NCI-H748 treated with DMSO at 0.1 percent for 48 hours (cell line): ENCODE measurements at regions not wholly inside any gene's neighbourhood (a gene's known extent, or its start where the extent isn't known, plus 50 kb on each side); places are given as distances from the start of the nearest gene placed in this dataset.
"Not testable (repeated sequence)": the region's sequence is repeated elsewhere in the genome, so short reads cannot be mapped to it uniquely, and the experiment has no call there.

ENCODE experiments used
- DNase-seq: peaks from one replicate; lab custom pipeline; 2025; lab: John Stamatoyannopoulos, UW

DNA sequence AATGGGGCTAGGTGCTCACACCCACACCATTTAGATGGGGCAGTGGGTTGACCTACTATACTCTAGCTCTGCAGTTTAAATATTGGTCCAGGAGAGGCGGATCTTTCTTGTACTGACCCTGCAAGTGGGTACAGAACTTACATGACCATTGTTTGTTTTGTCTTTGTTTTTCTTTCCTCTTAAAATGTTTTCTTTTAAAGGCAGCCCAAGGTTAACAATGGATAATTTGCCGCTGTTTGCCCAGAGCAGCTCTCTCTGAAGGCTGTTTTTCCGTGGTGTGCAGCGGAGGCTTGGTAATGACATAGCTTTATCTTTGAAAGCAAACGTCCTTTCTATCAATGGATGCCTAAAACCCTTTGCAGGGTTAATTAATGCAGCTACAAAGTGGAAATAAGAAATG lies 133.3 kb upstream of the MEX3C start:
- peak; percentile 83 for DNase-seq

DNA sequence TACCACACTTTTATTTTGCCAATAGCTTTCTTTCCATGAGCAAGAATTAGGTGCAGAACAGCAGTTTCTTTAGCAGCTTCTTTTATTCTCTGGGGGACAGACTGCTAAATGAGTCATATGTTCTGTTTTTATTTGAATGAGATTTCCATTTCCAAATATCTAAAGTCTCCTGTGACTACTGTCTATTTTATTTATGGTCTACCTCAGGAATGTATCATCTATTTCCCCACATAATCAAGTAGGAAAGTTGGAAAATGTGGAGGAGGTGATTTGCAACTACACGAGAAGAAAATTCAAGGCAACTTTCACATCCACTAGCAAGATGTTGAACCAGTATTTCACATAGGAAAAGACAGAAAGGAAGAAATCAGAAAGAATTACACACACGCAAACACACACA lies 139.9 kb upstream of the MEX3C start:
- no peak for DNase-seq

DNA sequence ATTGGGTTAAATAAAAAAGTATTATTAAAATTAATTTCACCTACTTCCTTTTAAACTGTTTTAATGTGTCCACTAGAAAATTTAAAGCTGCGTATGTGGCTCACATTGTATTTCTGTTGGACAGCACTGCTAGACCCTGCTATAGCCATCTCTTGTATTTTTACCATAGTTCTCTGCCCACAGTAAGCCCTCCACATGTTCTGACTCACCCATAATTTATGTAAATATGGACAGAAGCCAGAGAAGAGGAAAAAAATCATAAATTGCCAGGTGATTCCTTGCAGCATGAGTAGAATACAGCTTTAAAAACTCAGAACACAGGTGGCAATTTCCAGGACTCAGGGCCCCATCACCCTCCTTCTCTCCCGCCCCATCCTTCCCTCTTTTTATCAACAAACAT lies 142.4 kb upstream of the MEX3C start:
- no peak for DNase-seq

DNA sequence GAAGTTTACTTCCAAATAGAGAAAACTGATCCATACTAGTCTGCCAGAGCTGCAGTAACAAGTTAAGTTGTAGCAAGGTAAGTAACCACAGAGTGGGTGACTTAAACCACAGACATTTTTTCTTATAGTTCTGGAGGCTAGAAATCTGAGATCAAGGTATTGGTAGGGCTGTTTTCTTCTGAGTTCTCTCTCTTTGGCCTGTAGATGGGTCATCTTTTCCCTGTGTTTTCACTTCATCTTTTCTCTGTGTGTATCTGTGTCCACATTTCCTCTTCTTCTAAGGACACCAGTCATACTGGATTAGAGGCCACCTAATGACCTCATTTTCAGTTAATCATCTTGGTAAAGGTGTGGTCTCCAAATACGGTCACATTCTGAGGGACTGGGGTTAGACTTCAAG lies 142.9 kb upstream of the MEX3C start:
- DNase-seq: no peak

DNA sequence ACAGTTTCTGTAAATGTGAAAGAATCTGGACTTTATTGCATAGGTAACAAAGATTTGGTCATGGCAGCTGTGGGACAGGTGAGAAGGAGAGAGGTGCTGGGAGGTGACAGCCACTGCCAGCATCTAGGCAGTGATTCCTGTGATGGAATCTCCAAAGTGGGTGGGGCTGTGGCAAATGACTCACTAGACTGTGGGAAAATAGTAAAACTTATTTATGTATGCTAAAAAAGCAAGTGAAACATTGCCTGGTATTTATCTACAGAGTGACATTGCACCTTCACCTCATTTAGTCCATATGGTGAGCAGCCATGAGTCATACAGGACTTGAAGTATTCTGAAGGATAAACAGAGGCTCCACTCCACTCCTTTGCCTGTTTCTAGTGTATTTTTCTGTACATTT lies 145.3 kb upstream of the MEX3C start:
- no peak for DNase-seq

DNA sequence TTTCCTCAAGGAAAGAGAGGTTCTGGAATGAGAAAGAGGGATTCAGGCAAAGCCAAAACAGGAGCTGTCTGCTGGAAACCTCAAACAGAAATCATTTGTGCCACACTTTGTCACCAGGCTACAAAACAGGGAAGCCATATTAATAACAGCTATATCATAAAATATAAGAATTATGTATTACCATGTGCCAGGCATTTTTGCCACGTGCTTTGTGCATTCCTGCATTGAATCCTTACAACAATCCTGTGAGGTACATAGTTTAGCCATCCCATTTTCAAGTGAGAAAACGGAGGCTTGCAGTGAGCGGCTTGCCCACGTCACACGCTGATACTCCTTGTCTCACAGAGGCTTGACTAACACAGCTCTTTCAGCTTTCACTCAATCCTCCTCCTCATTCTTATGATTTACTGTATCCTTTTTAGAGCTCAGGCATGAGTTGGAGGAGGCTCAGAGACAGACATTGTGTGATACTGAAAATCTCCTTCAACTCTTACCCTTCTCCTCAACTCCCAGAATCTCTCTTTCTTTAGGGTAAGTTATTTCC lies 148.4 kb upstream of the MEX3C start:
- no peak for DNase-seq

DNA sequence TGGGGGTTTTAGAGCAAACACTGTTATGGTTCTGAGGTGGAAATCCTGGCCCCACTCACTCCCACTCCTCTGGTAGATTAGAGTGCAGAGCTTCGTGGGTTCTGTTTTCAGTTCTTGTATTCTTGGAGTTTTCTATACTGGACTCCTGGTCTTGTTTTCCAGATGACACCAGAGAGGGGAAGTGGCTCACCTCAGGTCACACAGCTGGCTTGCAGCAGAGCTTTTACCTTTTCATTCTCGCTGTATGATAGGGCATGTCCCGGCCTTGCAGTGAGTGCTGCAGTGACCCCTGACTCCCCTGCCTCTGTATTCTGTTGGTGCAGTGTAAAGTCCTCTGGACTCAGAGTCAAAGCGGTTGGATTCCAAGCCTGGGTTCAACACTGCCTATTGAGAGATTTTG lies 148.9 kb upstream of the MEX3C start:
- no peak for DNase-seq

DNA sequence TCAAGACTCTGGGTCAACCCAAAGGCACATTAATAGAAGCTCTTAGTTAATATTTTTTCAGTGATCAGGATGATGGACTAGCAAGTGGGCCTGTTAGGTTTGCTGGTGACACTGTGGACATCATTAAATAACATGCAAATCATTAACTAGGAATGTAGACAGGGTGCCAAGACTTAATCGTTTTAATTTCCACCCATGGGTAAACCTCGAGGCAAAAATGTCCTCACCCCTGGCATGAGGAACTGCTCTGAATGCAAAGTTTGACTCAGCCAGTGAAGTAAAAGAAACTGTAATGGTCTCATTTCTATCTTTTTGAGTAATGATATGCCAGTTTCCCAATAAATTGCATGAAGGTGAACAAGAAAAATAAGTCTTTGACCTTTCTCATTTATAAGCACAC lies 152.6 kb upstream of the MEX3C start:
- no peak for DNase-seq

DNA sequence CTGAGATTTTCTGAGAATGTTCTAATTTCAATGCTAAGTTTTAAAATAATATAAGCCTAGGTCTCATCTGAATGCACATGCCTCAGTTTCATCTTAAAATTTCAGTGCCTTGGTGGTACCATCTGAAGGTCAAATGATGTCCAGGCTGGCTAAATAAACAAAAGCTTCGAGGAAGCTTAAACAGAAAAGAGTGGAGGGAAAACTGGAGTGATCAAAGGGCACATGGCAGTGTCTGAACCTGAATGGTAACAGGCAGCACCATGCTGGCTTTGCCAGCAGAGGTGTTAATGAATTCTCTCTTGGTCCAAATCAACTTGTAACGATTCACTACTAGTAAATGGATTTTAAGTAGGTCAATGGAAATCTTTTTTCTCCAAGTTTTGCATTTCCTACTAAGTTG lies 158.4 kb upstream of the MEX3C start:
- DNase-seq: no peak

DNA sequence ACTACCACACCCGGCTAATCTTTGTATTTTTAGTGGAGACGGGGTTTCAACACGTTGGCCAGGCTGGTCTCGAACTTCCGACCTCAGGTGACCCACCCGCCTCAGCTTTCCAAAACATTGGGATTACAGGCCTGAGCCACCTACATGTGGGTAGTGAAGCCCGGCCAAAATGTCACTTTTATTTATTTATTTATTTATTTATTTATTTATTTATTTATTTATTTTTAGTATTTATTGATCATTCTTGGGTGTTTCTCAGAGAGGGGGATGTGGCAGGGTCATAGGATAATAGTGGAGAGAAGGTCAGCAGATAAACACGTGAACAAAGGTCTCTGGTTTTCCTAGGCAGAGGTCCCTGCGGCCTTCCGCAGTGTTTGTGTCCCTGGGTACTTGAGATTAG lies 162.8 kb upstream of the MEX3C start:
- not testable (repeated sequence) for DNase-seq

DNA sequence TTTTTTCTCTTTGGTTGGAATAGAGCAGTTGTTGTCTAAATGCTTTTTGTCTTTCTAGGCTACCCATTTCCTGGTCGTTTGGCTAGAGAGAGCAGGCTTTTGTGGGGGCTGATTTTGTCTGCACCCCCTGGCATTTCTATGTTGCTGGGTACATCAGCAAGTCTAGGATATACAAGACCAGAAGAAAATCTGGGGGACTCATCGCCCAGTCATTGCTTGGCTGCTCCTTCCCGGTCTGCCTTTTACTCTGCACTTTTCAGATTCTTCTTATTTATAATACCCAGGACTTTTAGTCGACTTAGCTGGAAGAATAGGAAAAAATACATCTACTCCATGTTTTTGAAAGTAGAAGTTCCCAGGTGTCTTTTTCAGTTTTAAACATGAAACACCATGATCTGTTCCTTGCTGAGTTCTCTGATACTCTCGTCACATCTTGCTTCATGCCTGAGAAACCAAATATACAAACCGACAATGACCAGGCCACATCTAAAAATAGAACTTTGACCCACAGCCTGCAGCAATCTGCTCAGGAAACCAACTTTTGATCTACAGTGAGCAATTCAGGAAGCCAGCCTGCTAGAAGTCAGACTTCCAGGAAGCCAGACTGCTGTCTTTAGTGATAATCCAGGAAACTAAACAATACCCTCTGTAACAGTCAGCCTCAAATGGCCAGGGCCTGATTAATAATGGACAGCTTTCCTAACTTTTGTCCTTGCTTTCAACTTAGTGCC lies 163.8 kb upstream of the MEX3C start:
- DNase-seq: no peak

DNA sequence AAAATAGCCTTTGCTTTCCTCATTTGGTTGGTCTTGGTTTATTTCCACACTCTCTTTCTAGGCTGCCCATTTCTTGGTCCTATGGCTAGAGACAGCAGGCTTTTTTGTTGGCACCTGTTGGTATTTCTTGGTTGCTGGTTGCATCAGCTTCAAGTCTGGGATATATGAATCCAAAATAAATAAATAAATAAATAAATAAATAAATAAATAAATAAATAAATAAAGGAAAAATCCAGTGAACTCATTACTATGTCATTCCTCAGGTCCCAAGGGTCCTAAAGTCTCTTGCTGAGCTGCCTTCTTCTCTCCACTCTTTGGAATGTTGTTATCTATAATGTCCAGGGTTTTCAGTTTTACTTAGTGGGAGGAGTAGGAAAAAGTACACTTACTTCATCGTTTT lies 165.9 kb upstream of the MEX3C start:
- DNase-seq: no peak

DNA sequence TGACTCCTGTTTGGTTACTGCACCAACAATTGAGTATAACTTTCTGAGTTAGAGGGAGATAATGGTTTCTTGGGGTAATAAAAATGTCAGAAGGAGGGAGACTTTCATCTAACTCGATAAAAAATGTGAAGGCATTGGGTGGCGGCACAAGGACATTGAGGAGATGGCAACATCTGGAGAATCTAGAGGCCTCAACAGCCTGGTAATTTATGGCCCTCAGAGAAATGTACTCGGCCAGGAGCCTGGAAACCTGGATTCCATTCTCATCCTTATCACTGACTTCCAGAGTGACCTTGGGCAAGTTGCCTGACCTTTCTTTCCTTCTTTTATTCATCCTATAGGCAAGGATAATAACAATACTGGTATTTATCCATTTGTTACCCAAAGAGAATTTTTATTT lies 173.5 kb upstream of the MEX3C start:
- no peak for DNase-seq

DNA sequence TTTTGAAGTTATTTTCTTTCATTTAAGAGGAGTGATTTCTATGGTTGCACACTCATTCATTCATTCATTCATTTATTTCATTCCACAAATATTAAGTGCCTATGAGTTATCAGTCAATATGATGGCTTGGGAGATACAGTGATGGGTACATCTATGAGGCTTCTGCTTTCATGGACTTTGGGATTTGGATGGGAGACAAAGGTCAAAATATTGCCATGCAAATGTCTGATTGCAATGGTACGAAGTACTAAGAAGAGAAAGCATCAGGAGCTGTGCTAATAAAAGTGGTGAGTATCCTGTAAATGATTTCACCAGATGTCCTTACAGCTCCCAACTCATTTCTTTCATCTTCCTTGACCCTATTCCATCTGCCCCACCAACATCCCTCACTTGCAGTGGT lies 174.4 kb upstream of the MEX3C start:
- no peak for DNase-seq

DNA sequence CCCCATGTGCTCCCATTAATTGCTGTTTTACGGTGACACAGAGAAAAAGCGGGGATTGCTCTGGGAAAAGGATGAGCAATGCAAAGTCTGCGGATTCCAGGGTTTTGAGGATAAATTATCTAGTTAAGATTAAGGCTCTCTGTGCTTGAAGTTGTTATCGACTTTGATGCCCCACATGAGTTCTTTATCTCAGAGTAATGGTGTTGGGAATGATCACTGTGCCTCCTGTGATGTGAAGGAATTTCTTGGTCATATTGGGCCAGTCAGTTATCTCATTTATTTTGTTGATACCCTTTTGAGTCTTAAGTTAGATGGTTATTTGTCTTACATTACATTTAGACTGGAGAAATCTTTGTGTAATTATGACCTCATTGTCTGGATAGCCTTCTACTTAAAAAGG lies 184.6 kb upstream of the MEX3C start:
- no peak for DNase-seq

DNA sequence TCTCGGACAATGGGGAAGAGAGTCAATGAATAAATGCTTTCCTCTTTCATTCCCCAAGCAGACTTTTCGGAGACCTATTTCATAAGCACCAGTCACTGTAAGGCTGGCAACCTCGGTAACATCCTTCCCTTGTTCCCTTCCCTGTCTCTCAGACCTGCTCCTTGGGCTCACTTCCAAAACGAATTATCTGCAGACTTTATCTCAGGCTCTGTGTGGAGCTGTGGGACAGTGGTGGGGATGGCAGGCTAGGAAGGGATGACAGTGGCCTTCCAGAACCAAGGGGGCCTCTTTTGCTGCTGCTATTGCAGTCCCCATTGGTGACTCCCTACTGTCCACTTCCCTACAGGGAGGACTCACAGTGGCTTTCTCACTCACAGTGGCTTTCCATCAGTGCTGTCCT lies 185.6 kb upstream of the MEX3C start:
- no peak for DNase-seq

DNA sequence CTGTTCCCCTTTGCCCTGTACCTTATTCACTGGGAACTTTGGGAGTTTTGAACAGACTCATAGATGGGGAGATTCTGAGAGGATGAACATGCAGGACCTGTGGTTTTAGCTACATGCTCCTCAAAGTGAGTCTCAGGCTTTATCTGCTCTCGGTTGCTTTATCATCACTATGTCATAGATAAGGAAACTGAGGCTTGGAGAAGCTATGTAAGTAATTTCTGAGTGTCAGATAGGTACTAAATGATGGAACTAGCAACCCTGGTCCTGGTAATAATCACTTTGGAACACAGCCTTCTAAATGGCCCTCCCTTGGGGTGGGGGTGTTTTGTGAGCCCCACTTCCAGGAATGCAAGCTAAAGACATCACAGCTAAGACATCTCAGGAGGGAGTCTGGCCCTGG lies 186.2 kb upstream of the MEX3C start:
- DNase-seq: no peak

DNA sequence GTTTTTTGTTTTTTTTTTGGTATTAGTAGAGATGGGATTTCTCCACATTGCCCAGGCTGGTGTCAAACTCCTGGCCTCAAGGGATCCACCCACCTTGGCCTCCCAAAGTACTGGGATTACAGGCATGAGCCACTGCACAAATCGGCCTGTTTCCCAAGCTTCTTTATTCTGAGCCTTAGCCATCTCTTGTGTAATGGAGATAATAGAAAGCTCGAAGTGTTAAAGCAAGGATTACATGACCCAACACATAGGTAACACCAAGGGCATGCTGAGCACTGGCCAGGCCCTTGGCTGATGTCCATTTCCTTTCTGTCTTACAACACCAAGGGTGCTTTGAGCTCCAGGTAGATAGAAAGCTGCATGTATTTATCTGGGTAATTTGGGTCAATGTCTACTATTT lies 187.8 kb upstream of the MEX3C start:
- DNase-seq: no peak

DNA sequence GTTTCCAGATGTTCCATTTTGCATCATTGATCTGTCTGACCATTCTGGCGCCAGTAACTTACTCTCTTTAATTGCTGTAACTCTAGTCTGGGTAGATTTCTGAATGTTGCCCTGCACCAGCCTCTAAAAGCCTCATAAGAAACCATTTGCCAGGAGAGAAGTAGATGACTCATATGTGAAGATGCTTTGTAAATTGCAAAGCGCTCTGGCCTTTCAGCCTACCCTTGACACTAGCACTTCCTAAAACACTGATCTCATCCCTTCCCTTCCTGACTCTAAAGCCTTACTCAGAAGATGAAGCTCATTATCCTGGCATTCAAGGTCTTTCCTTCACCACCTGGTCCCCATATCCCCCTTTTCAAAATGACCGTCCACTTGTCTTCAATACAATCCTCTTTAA lies 193.2 kb upstream of the MEX3C start:
- DNase-seq: no peak

DNA sequence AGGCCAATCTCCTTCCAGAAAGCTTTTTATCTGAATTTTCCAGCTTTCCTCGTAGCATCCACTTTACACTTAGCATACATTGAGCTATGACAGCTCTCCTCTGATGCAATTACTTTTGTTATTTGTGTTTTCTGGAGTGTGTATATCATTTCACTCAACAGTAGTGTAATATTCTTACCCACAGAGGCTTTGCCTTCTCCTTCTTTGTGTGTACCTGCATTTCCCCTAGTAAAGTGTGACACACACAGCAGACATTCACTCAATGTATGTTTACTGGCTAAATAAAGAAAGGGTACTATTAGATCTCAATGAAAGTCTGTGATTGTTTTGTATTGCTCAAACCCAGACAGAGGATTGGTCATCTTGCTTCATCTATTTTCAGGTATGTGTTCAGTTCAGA lies 193.7 kb upstream of the MEX3C start:
- DNase-seq: no peak

DNA sequence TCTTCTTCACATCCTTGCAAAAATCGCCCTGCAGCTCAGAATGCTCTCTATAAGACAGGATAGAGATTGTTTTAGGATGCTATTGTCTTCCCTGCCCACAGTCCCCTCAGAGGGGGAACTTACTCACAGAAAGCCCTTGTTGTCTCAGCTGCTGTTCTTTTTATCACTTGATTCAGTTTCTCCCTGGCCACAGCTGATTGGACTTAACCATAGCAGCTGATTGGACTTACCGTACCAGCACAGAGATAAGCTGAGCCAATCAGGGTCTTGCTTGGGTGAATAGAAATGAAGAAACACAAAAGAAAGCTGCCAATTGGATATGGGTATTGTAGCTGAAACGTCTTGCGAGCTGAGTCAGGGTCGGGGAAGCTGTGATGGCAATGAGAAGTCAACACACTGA lies 194.2 kb upstream of the MEX3C start:
- no peak for DNase-seq

DNA sequence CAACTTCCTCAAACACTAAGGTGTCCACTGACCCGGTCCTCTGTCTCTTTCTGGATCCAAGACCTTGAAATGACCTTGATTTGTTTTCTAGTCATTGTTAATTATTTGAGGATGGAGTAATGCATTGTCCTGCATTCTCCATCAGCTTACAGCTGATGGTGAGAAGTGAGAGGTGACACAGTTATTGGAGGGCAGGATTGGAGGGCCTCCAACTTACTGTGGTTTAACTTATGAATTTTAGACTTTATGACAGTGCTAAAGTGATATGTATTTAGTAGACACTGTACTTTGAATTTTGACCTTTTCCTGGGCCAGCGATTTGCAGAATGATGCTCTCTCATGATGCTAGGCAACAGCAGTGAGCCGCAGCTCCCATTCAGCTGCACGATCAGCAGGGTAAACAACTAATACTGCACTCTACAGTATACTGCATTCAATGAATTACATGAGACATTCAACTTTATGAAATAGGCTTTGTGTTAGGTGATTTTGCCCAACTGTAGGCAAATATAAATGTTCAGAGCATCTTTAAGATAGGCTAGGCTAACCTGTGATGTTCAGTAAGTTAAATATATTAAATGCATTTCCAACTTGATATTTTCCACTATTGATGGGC lies 200.0 kb upstream of the MEX3C start:
- DNase-seq: no peak

DNA sequence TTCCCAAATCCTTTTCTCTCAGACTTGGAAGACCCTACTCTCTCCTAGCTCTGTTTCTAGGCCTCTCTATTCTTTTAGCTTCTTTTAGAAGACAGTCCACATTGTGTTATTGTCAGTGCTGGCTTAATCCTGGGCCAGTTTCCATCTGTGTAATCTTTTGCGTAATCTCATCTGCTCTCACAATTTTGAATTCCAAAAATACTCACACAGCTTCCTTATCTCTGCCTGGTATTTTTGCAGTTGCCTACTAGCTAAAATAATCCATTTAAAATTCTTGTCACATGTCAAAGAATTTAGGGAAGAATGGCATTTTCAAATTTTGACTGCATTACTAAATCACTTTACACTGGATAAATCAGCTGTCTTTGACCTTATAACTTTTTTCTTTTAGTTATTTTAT lies 200.6 kb upstream of the MEX3C start:
- no peak for DNase-seq
